HFF-Myc (cell line): ENCODE measurements at regions not wholly inside any gene's neighbourhood (a gene's known extent, or its start where the extent isn't known, plus 50 kb on each side); places are given as distances from the start of the nearest gene placed in this dataset.
"Not testable (repeated sequence)": the region's sequence is repeated elsewhere in the genome, so short reads cannot be mapped to it uniquely, and the experiment has no call there.

Experiments used
- DNase-seq: peaks from one replicate; pipeline ENCODE4 v3.0.0-alpha.2; 2011; ENCODE audit warnings: low read depth; ENCODE audit errors: extremely low read depth
- H3K4me3 ChIP-seq: replicated peaks from 2 replicates; pipeline ENCODE4 v1.5.1; 2011; ENCODE audit warnings: low read depth, mild to moderate bottlenecking, control low read depth, low read length
- TF ChIP-seq, protein P1 (sequence below): IDR thresholded peaks from 2 replicates; pipeline ENCODE4 v1.5.1; 2012; ENCODE audit warnings: mild to moderate bottlenecking, low read depth, low read length, control low read depth; ENCODE audit errors: missing control alignments

DNA sequence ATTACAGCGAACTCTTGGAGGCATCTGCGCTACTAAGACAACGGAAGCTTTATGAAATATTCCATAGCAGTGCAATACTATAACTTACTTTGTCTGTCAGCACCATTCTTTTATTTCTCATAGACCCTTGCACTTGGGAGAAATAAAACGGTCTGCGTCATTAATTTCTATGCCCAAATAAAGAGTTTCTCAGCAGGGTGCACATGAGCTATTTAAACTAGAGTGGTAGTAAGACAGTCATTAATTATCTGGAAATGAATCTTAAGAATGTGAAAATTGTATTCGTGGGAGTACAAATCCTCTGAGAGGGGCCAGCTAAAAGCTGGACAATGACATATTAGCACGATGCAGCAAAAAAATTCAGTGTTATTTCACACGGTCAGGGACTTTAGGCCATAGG lies 903.4 kb upstream of the FOXG1 start:
- TF ChIP-seq, protein P1, sequence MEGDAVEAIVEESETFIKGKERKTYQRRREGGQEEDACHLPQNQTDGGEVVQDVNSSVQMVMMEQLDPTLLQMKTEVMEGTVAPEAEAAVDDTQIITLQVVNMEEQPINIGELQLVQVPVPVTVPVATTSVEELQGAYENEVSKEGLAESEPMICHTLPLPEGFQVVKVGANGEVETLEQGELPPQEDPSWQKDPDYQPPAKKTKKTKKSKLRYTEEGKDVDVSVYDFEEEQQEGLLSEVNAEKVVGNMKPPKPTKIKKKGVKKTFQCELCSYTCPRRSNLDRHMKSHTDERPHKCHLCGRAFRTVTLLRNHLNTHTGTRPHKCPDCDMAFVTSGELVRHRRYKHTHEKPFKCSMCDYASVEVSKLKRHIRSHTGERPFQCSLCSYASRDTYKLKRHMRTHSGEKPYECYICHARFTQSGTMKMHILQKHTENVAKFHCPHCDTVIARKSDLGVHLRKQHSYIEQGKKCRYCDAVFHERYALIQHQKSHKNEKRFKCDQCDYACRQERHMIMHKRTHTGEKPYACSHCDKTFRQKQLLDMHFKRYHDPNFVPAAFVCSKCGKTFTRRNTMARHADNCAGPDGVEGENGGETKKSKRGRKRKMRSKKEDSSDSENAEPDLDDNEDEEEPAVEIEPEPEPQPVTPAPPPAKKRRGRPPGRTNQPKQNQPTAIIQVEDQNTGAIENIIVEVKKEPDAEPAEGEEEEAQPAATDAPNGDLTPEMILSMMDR: no peak
- no peak overlapping the region for H3K4me3 ChIP-seq
- no peak for DNase-seq

DNA sequence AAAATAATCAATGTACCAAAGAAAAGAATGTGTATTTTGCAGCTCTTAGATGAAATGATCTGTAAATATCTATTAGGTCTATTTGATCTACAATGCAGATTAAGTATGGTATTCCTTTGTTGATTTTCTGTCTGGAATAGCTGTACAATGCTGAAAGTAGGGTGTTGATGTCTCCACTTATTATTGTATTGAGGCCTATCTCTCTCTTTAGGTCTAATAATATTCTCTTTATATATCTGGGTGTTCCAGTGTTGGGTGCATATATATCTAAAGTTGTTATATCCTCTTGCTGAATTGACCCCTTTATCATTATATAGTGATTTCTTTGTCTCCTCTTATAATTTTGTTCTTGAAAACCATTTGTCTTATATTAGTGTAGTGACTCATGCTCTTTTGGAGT lies 885.5 kb upstream of the FOXG1 start:
- H3K4me3 ChIP-seq: no peak overlapping the region
- DNase-seq: no peak
- TF ChIP-seq, protein P1: no peak

DNA sequence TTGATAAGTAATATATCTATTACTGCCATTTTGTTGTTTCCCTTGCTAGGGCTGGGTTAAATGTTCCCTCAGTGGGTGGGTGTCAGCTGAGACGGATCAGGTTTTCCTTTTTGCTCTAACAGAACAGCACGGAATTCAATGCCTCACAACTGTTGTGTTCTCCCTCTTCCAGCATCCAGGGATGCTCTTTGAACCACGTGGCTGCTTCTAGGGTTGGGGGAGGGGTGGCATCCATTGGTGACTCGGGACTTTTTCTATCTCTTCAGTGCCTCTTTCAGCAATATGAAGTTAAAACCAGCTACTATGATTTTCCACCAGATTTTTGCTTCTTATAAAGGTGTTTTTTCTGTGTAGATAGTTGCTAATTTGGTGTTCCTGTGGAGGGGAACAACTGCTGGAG lies 884.9 kb upstream of the FOXG1 start:
- no peak for DNase-seq
- H3K4me3 ChIP-seq: no peak overlapping the region
- TF ChIP-seq, protein P1: no peak

GRCh38 chr14:27886256-27886655 lies 880.3 kb upstream of the FOXG1 start:
- no peak overlapping the region for H3K4me3 ChIP-seq
- TF ChIP-seq, protein P1: no peak
- DNase-seq: no peak

DNA sequence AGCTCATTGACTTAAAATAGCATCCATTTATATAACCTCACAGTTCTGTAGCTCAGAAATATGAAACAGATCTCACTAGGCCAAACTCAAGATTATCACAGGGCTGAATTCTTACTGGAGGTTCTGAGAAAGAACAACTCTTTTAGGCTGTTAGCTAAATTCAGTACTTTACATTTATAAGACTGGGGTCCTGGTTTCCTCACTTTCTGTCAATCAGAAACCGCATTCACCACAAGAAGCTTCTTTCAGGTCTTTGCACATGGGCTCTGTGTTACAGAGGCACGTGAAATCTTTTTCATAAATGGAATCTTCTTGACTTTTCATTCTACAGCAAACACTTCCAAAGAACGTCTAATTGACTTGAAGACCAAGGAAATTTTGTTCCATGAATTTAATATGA lies 876.3 kb upstream of the FOXG1 start:
- DNase-seq: no peak
- H3K4me3 ChIP-seq: no peak overlapping the region
- TF ChIP-seq, protein P1: no peak

GRCh38 chr14:27908484-27908883 lies 858.1 kb upstream of the FOXG1 start:
- not testable (repeated sequence) for DNase-seq, H3K4me3 ChIP-seq

DNA sequence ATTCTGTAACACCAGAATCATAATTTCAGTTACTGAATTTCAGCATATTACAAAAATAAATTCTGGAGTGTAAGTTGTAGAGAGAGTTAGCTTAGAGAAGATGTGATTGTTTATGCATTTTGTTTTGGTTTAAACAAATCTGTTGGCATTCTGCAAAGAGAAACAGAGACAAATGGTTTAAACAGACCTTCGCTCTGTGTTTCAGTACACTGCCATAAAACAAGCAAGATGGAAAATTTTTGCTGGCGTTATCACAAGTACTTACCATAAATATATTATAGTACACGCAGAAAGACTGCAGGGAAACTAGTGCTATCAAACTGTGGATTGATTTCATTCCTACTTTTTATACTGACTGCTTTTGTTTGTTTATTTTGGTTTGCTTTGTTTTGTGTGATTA lies 850.3 kb upstream of the FOXG1 start:
- no peak overlapping the region for H3K4me3 ChIP-seq
- TF ChIP-seq, protein P1: no peak
- no peak for DNase-seq
